ENCODE measurements at regions not wholly inside any gene's neighbourhood (a gene's known extent, or its start where the extent isn't known, plus 50 kb on each side); places are given as distances from the start of the nearest gene placed in this dataset.

GRCh38 chr9:29798599-29798998, 2225.3 kb upstream of the C9orf72 start:
- DNase-seq, result no peak

DNA sequence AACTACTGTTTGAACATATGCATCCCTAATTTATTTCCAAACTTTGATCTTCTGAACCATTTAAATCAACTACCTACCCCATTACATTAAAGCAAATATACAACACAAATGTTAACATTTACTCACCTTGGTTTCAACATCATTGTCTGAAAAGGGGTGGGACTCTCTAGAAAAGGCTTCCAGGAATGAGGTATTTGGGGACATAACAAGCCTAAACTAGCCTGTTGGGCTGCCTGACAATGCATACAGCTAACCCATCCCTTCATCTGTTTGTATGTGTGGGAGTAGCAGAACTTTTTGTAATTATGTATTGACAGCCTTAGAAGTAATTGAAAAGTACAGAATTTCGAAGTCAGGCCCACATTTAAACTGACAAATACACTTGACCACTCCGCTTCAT, 2225.9 kb upstream of the C9orf72 start:
- DNase-seq, result no peak

DNA sequence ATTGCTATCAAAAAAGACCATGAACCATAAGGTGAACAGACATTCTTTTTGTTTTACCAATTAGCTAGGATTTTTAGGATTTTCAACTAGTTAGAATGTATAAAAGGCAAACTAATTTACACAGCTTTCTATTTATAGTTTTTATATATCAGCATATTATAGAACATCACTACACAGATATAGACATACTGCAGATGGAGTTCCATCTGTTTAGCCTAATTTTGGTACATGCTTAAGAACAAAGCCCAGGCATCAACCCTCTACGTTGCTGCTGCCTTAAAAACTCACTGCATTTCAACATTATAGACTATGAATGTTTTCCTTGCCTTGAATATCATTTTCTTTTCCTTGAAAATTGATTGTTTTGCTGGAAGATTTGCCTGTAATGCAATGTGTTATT, 2227.5 kb upstream of the C9orf72 start:
- DNase-seq, result no peak

GRCh38 chr9:29802454-29802853, 2229.2 kb upstream of the C9orf72 start:
- no peak for DNase-seq

DNA sequence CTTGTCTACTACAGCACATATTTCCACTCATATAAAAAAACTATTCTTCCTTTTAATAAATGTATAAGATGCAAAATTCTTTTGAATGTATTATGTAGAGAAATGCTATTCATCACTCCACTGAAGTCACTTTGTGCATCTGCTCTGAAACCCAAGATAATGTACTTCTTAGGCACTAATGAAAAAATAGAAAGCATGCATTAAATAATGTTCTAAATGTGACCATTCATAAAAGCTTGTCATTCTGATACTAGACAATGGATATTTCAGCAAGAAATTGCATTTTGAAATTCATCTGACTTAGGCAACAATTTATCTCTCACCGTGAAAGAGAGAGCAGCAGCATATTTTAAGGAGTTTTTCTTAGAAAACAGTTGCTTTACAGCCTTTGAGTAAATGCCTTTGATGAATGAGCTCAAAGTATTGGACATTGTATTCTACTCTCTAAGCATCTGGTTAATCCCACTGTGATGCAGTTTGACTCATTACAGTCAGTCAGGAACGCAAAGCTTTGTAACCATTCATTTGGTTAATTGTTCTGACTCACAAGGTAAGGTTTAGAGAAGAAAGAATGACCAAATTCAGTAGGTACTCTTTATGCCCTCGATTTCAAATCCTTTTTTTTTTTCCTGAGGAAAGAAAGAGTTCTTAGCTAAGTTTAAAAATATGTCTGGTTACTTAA, 2233.8 kb upstream of the C9orf72 start:
- no peak for DNase-seq

DNA sequence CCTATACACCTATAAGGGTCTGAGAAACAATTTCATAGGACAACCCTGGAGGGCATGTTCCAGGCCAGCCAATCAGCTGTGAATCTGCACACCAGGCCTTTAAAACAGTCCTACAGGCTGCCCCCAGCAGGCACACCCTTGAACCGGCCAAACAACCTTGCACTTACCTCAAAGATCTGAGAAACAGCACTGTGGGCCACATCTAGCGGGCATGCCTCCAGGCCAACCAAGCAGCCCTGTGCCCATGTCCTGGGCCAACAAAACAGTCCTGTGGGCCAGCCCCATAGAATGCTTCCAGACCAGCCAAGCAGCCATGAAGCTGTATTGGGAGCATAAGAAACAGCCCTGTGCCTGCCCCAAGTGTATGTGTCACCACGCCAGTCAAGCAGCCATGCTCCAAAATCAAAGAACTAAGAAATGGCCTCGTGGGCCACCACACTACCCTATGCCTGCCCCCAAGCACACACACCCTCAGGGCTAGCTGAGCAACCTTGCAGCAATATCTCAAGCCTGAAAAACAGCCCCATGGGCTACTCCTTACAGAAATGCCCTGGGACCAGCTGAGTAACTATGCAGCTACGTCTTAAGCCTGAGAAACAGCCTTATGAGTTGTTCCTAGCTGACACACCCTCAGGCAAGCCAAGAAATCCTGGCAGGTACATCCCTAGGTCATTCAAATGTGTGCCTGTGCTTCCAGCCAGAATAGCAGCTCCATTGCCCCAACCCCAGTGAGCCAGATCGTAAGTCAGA, 2243.8 kb upstream of the C9orf72 start:
- no peak for DNase-seq

DNA sequence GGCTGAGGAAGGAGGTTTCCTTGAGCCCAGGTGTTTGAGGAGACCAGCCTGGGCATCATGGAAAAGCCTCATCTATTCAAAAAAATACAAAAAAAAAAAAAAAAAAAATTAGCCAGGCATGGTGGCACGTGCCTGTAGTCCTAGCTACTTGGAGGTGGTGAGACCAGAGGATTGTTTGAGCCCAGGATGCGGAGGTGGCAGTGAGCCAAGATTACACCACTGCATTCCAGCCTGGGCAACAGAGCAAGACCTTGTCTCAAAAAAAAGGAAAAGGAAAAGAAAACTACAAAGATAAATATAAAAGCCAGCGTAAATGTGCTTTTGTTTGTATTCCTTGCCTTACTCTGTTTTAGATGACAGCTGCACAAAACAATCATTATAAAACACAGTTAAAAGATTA, 2249.2 kb upstream of the C9orf72 start:
- DNase-seq, result no peak

GRCh38 chr9:29826421-29826820, 2253.1 kb upstream of the C9orf72 start:
- DNase-seq, result no peak

DNA sequence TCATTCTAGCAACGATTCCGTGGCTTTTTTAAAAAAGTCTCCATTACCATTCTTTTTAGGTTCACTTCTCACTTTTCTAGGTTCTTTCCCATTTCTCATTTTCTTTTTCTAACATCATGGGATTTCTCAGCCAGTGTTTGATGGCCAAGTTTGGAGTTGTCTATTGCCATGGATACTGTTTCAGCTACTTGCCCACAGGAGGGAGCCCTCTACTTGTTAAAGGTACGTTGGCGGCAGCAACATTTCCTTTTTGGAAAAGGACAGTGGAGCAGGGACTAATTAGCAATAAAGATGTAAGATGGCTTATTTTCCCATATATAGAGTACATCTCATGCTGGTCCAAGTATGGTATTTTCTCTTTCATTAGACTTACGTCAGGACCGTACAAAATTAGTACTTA, 2257.5 kb upstream of the C9orf72 start:
- DNase-seq, result peak; percentile 28

- DNase-seq, result no peak
Measured at GRCh38 chr9:29838491-29839020, 2265.3 kb upstream of the C9orf72 start.

DNA sequence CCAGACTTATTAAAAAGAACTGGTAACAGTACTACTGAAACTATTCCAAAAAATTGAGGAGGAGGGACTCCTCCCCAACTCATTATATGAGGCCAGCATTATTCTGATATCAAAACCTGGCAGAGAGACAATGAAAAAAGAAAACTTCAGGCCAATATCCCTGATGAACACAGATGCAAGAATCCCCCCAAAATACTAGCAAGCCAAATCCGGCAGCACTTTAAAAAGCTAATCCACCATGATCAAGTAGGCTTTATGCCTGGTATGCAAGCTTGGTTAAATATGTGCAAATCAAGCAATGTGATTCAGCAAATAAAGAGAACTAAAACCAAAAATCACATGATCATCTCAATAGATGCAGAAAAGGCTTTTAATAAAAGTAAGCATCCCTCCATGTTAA, 2271.0 kb upstream of the C9orf72 start:
- no peak for DNase-seq

GRCh38 chr9:29850664-29851063, 2277.4 kb upstream of the C9orf72 start:
- DNase-seq, result no peak

DNA sequence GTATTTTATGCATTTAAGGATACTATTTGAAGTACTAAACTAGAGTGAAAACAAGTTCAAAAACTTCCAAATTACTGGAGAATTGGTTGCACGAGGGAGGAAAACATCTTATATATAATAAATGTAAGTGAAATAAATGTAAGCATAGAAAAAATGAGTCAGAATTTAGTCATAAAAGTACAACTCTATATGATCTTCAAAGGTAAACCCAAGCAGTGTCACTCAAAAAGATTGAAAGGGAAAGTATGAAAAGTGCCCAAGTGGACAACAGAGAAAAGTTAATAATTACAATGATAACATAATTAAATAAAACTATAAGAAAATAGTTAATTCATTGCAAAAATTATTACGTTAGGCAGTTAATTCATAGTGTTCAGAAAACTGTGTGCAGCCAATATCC, 2288.5 kb upstream of the C9orf72 start:
- no peak for DNase-seq

- DNase-seq, result no peak
Measured at GRCh38 chr9:29865764-29866313, 2292.6 kb upstream of the C9orf72 start.

- no peak for DNase-seq
Measured at GRCh38 chr9:29866556-29866955, 2293.3 kb upstream of the C9orf72 start.

DNA sequence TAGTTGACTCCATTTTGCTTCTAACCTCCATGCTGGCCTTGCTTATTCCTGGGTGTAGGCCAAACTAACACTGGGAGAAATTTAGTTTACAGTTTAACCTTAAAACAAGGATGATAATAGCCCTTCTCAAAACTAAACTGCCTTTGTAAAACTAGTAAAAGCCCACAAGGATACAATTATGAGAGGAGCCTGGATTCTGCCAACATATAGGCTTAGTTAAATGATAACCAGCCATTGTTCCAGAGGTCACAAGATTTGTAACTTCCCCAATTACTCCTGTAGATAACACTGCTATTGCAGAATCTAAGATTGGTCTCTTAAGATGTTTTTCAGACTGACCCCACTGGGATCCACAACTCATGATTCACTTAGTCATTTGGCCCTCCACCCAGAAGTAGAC, 2300.3 kb upstream of the C9orf72 start:
- DNase-seq, result no peak

DNA sequence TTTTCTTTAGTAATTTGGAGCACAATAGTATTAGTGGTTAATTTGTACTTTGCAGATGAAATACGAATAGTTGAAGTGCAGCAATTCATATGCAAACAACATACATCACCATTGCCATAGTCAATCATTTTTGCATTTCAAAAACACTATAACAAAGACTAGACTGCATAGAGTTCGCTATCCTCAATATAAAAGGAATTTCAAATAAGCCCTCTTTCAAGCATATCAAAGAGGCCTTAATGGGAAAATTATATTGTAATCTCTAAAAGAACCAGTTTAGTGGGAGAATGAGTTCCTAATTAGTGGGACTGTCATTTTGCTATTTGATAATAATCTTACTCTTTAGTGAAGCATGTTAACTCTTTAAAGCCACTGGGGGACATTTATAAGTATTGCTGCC, 2302.3 kb upstream of the C9orf72 start:
- no peak for DNase-seq

DNA sequence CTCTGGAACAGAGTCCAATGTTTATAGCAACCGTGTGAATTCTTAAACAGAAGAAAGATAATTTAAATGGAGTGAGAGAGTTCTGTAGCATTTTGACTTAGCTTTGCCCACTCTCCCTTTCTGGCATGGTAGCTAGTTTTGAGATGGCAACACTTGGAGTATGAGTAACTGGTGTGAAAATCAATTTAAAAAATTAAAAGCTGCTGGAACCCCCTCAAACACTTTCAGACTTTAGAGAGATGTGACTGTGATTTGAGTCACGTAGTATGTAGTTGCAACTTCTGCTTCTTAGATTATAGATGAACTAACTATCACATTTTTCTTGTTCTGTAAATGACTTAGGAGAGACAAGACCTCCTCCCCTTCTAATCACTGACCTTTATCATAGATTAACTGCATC, 2309.5 kb upstream of the C9orf72 start:
- DNase-seq, result no peak

- no peak for DNase-seq
Measured at GRCh38 chr9:29906065-29906464, 2332.8 kb upstream of the C9orf72 start.

DNA sequence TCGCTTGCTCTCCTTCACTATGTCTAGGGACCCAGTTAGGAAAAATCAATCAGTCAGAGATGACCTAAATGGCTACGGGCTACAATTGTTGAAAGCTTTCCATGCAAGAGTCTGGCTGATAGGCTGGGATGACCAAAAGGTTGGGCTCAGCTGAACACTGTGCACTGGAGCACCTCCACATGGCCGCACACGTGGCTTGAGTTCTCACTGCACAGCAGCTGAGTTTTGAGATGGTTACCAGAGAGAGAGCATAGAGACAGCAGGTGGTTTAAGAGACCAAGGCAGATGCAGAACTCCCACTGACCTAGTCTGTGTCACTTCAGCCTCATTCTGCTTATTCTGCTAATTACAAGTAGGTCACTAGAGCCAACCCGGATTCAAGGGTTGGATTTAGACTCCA, 2354.8 kb upstream of the C9orf72 start:
- no peak for DNase-seq

DNA sequence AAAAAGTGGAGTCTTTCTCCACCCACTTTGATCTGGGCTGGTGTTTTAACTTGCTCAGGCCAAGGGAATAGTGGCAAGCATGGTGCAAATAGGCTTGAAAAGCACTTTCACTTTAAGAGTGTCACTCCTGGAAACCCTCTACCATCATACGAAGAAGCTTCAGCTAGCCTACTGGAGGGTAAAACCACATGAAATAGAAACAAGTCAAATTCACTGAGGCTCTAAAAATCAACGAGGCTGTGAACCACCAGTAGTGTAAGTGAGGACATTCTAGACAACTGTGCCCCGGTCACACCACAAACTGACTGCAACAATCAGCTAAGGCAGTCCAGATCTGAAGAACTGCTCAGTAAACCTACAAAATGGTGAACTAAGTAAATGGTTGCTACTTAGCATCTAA, 2366.3 kb upstream of the C9orf72 start:
- DNase-seq, result no peak

DNA sequence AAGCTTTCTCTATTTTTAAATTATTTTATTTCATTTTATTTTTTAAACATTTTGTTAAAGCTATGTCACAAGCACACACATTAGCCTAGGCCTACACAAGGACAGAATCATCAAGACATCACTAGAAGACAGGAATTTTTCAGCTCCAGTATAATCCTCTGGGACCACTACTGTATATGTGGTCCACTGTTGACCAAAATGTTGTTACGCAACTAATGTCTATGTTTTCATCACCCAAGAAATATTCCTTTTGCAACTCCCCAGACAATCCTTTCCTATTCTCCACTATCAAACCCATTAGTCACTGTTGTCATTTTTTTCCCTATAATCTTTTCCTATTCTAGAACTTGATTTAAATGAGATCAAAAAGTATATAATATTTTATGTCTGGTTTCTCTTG, 2371.7 kb upstream of the C9orf72 start:
- no peak for DNase-seq

- DNase-seq, result no peak
Measured at GRCh38 chr9:29958469-29958868, 2385.2 kb upstream of the C9orf72 start.

GRCh38 chr9:29965834-29966233, 2392.6 kb upstream of the C9orf72 start:
- no peak for DNase-seq
